Breast epithelium (tissue), 4 donors: ENCODE measurements at regions not wholly inside any gene's neighbourhood (a gene's known extent, or its start where the extent isn't known, plus 50 kb on each side); places are given as distances from the start of the nearest gene placed in this dataset.

ENCODE experiments used
- DNase-seq, 2 donors: peaks; one replicate each; pipeline ENCODE4 v3.0.0-alpha.2; 2019; ENCODE audit warnings: low spot score in 2 of 2
- H3K27ac ChIP-seq, 2 donors: fragments of 200-600 bp; sonication (generic) in 1 of 2; one replicate each; pipeline ENCODE4 v1.5.1; 2016 to 2019; ENCODE audit warnings: mild to moderate bottlenecking in 1 of 2
- H3K27me3 ChIP-seq, 2 donors: fragments of 200-600 bp; sonication (generic) in 1 of 2; one replicate each; pipeline versions ENCODE4 v1.5.1 to v1.6.0; 2017 to 2019; ENCODE audit warnings: control low read depth in 1 of 2, mild to moderate bottlenecking in 1 of 2
- H3K36me3 ChIP-seq: fragments of 200-600 bp; one replicate; pipeline ENCODE4 v1.5.1; 2019
- H3K4me1 ChIP-seq, 2 donors: fragments of 200-600 bp; sonication (generic); one replicate each; pipeline ENCODE4 v1.5.1; 2016 to 2019; ENCODE audit warnings: control low read depth in 1 of 2
- H3K4me3 ChIP-seq, 3 donors: fragments of 200-600 bp; sonication (generic); 1 replicate in 2 of 3; 2 replicates in 1 of 3; pipeline ENCODE4 v1.5.1; 2016 to 2019; ENCODE audit warnings: mild to moderate bottlenecking in 3 of 3, moderate library complexity in 2 of 3
- H3K9me3 ChIP-seq, 2 donors: fragments of 200-600 bp; sonication (generic) in 1 of 2; one replicate each; pipeline ENCODE4 v1.5.1; 2016 to 2019; ENCODE audit warnings: control low read depth in 1 of 2
- POLR2A ChIP-seq: fragments of 450-650 bp; IDR thresholded peaks from one replicate; pipeline ENCODE4 v1.6.1; 2016; ENCODE audit warnings: antibody characterized with exemption, mild to moderate bottlenecking, moderate library complexity
- POLR2AphosphoS5 ChIP-seq, 3 donors: sonication (generic); formaldehyde crosslinking; IDR thresholded peaks; one replicate each; pipeline ENCODE4 v1.6.1; 2017; ENCODE audit warnings: antibody characterized with exemption in 3 of 3
- intact Hi-C: fragments of 100-400 bp; cut with DNase I; formaldehyde crosslinking; loops from one replicate; pipeline ENCODE4 v1.15.1; 2023; ENCODE audit warnings: low total_unique reads
- TF ChIP-seq, protein P1 (sequence below), 3 donors: fragments of 450-650 bp; IDR thresholded peaks; one replicate each; pipeline ENCODE4 v1.5.1; 2016 to 2017; ENCODE audit warnings: antibody characterized with exemption in 3 of 3, mild to moderate bottlenecking in 3 of 3, moderate library complexity in 3 of 3

DNA sequence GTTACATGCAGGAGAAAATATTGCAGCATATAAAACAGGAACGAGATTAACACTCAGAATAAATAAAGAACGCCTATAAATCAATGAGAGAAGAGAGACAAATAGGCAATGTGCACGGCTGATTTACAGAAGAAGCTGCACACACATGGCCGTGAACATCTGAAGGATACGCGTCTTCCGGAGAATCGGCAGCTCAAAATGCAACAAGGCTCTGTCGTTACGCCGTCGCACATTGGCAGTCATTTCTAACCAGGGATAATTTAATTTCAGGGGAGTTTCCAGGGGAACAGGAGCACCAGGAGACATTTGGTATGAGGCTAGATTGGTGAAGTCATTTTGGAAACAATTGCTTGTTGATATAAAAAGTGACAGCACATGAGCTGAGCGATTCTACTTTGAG lies 745.2 kb downstream of the BRD1 start:
- H3K27me3 ChIP-seq, result peaks cover 0 to 28% of the 10 kb centered on the region in 2 donors
- H3K36me3 ChIP-seq, result no peaks in the 10 kb centered on the region
- H3K4me3 ChIP-seq, result no peak overlapping the region
- DNase-seq, result no peak
- no peaks in the 10 kb centered on the region for H3K9me3 ChIP-seq
- intact Hi-C loops, result no loop called here
- TF ChIP-seq POLR2AphosphoS5 (IDR thresholded peaks at IDR 0.05), result no peak
- TF ChIP-seq POLR2A, result no peak
- TF ChIP-seq, protein P1, sequence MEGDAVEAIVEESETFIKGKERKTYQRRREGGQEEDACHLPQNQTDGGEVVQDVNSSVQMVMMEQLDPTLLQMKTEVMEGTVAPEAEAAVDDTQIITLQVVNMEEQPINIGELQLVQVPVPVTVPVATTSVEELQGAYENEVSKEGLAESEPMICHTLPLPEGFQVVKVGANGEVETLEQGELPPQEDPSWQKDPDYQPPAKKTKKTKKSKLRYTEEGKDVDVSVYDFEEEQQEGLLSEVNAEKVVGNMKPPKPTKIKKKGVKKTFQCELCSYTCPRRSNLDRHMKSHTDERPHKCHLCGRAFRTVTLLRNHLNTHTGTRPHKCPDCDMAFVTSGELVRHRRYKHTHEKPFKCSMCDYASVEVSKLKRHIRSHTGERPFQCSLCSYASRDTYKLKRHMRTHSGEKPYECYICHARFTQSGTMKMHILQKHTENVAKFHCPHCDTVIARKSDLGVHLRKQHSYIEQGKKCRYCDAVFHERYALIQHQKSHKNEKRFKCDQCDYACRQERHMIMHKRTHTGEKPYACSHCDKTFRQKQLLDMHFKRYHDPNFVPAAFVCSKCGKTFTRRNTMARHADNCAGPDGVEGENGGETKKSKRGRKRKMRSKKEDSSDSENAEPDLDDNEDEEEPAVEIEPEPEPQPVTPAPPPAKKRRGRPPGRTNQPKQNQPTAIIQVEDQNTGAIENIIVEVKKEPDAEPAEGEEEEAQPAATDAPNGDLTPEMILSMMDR (IDR thresholded peaks at IDR 0.05), result no peak
- H3K27ac ChIP-seq, result no peak overlapping the region
- no peaks in the 10 kb centered on the region for H3K4me1 ChIP-seq

DNA sequence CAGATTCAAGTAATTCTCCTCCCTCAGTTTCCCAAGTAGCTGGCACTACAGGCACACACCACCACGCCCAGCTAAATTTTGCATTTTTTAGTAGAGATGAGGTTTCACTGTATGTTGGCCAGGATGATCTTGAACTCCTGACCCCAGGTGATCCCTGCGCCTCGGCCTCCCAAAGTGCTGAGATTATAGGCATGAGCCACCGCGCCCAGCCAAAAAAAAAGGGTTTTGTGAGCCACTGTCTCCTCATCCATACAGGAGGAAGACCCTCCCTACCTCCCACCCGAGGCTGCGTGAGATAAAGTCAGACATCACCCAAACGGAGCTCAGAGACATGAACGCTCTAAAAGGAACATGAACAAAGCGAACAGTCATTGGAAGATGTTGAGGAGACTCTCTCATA lies 745.7 kb downstream of the BRD1 start:
- Histone ChIP-seq H3K36me3 (no peaks in the 10 kb centered on the region), H3K27me3 (peaks cover 0 to 32% of the 10 kb centered on the region in 2 donors), H3K27ac (no peak overlapping the region), H3K4me3 (no peak overlapping the region), H3K4me1 (no peaks in the 10 kb centered on the region), H3K9me3 (no peaks in the 10 kb centered on the region)
- DNase-seq, result no peak
- TF ChIP-seq POLR2A (no peak), POLR2AphosphoS5 (IDR thresholded peaks at IDR 0.05) (no peak)
- TF ChIP-seq, protein P1 (IDR thresholded peaks at IDR 0.05), result no peak
- intact Hi-C loops, result no loop called here

DNA sequence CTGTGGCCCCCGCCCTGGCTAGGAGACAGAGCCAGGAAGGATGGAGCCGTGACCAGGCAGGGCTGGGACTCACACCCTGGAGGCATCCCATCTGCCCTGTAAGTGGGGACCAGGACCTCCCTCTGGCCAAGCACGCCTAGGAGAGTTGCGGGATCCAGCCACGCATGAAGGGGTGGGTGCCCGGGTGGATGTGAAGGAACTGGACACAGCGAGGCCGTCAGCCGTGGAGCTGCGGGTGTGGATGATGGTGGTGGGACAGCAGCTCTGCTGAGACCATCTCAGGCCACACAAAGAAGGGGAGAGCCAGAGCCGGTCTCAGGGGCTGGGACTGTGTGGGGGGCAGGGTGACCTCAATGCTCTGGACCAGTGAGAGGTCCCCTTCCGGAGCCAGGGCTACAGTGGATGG lies 746.4 kb downstream of the BRD1 start:
- Histone ChIP-seq H3K4me3 (no peak overlapping the region), H3K36me3 (no peaks in the 10 kb centered on the region), H3K9me3 (no peaks in the 10 kb centered on the region), H3K4me1 (no peaks in the 10 kb centered on the region), H3K27ac (no peak overlapping the region), H3K27me3 (peaks cover 0 to 29% of the 10 kb centered on the region in 2 donors)
- TF ChIP-seq POLR2A, result no peak
- TF ChIP-seq POLR2AphosphoS5 (IDR thresholded peaks at IDR 0.05), result no peak
- TF ChIP-seq, protein P1 (IDR thresholded peaks at IDR 0.05), result no peak
- intact Hi-C loops, result no loop called here
- DNase-seq, result no peak

DNA sequence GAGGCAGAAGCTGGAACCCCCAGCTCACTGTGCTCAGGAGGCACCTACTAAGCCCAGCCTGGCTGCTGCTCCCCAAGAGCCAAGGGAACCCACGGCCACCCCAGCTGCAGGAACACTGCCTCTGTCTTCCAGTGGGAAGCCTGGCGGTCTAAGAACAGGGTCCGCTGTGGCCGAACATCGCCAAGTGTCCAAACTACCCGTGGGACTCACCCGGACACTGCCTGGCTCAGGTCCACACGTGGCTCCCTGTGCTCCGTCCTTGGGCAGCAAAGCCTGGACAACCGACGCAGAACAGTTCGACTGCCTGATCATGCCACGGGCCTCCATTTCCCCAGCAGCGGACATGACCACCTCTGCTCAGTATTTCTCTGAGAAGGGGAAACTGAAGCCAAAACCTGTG lies 747.0 kb downstream of the BRD1 start:
- intact Hi-C loops, result no loop called here
- Histone ChIP-seq H3K27ac (no peak overlapping the region), H3K4me3 (no peak overlapping the region), H3K4me1 (no peaks in the 10 kb centered on the region), H3K9me3 (no peaks in the 10 kb centered on the region), H3K36me3 (no peaks in the 10 kb centered on the region), H3K27me3 (peaks cover 0 to 29% of the 10 kb centered on the region in 2 donors)
- no peak for TF ChIP-seq POLR2AphosphoS5 (IDR thresholded peaks at IDR 0.05)
- no peak for TF ChIP-seq POLR2A
- TF ChIP-seq, protein P1 (IDR thresholded peaks at IDR 0.05), result no peak
- DNase-seq, result no peak

DNA sequence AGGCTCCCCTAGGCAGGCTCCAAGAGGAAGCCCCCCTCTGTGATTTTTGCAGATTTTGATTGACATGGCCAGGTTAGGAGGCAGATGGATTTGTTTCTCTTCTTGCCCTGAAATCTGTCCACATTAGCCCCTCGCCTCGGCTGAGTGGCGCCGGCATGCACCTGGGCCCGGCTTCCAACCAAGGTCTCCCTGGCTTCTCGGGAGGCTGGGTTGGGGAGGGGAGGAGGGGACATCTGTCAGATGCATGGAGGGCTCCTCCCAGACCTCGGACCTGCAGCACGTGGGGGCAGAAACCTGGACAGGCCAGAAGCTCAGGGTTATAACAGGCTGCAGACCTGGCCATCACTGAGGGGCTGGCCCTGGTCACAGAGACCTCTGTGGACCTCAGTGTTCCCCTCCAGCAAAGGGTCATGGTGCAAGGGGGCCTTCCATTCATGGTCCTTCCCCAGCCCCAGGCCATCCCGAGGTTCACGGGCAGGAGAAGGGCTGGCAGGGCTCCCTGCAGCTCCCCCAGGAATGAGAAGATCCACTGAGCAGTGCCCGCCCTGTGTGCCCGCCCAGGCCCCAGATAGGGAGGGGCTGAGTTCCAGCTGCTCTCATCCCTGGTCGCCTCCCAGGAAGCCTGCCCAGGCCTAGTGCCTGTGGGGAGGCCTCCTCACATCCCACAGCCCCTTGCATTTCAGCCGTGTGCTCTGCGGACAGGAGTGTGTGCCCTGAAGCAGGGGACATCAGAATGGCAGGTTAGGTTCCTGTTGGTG lies 747.8 kb downstream of the BRD1 start:
- no peak for DNase-seq
- no peak overlapping the region for H3K27ac ChIP-seq
- H3K4me3 ChIP-seq, result no peak overlapping the region
- H3K27me3 ChIP-seq, result peaks cover 0 to 26% of the 10 kb centered on the region in 2 donors
- no peaks in the 10 kb centered on the region for H3K36me3 ChIP-seq
- TF ChIP-seq POLR2AphosphoS5 (IDR thresholded peaks at IDR 0.05), result no peak
- no peak for TF ChIP-seq POLR2A
- TF ChIP-seq, protein P1 (IDR thresholded peaks at IDR 0.05), result no peak
- H3K4me1 ChIP-seq, result no peaks in the 10 kb centered on the region
- intact Hi-C loops, result no loop called here
- no peaks in the 10 kb centered on the region for H3K9me3 ChIP-seq
